SK-MEL-5 (cell line): ENCODE measurements at regions not wholly inside any gene's neighbourhood (a gene's known extent, or its start where the extent isn't known, plus 50 kb on each side); places are given as distances from the start of the nearest gene placed in this dataset.
"Not testable (repeated sequence)": the region's sequence is repeated elsewhere in the genome, so short reads cannot be mapped to it uniquely, and the experiment has no call there.

Experiments
- DNase-seq: peaks from one replicate; pipeline ENCODE4 v3.0.0-alpha.2; 2016; ENCODE audit warnings: low read depth, low spot score
- in situ Hi-C: cut with HindIII; loops from 2 replicates; pipeline ENCODE4 v1.10.0; 2016; ENCODE audit warnings: low sequenced_read_pairs, high pct_unique_total_duplicates, low pct_unique_long_range_greater_than_20kb

- DNase-seq = no peak
- in situ Hi-C loops = no loop called here
These were observed 1533.5 kb upstream of the RAG2 start for GRCh38 chr11:38131535-38131934.

- no peak for DNase-seq
- in situ Hi-C loops = no loop called here
These were observed 1532.9 kb upstream of the RAG2 start for GRCh38 chr11:38130976-38131375.

- in situ Hi-C loops = no loop called here
- no peak for DNase-seq
These were observed 1532.5 kb upstream of the RAG2 start for GRCh38 chr11:38130514-38130913.

GRCh38 chr11:38123673-38124072 lies 1525.6 kb upstream of the RAG2 start:
- DNase-seq = no peak

GRCh38 chr11:38116616-38117015 lies 1518.6 kb upstream of the RAG2 start:
- in situ Hi-C loops, DNase-seq: not testable (repeated sequence)

More at GRCh38 chr11:38123673-38124072, 1525.6 kb upstream of the RAG2 start:
- in situ Hi-C loops = no loop called here

GRCh38 chr11:38115381-38115780 lies 1517.3 kb upstream of the RAG2 start:
- in situ Hi-C loops = not testable (repeated sequence)

GRCh38 chr11:38100836-38101462 lies 1502.9 kb upstream of the RAG2 start:
- in situ Hi-C loops = no loop called here
- no peak for DNase-seq

More at GRCh38 chr11:38115381-38115780, 1517.3 kb upstream of the RAG2 start:
- DNase-seq = not testable (repeated sequence)

- in situ Hi-C loops = no loop called here
- no peak for DNase-seq
These were observed 1497.2 kb upstream of the RAG2 start for GRCh38 chr11:38095268-38095667.

GRCh38 chr11:38089726-38090125 lies 1491.7 kb upstream of the RAG2 start:
- no peak for DNase-seq
- in situ Hi-C loops = no loop called here

- in situ Hi-C loops = no loop called here
- DNase-seq = no peak
These were observed 1462.9 kb upstream of the RAG2 start for GRCh38 chr11:38060920-38061319.

GRCh38 chr11:38060136-38060535 lies 1462.1 kb upstream of the RAG2 start:
- in situ Hi-C loops = no loop called here

GRCh38 chr11:38046571-38047135 lies 1448.6 kb upstream of the RAG2 start:
- no peak for DNase-seq
- in situ Hi-C loops = no loop called here

More at GRCh38 chr11:38060136-38060535, 1462.1 kb upstream of the RAG2 start:
- peak; percentile 4 for DNase-seq

GRCh38 chr11:38043060-38043459 lies 1445.0 kb upstream of the RAG2 start:
- in situ Hi-C loops = no loop called here
- no peak for DNase-seq

- in situ Hi-C loops = no loop called here
- DNase-seq = no peak
These were observed 1440.7 kb upstream of the RAG2 start for GRCh38 chr11:38038777-38039176.

- in situ Hi-C loops = no loop called here
- peak; percentile 2 for DNase-seq
These were observed 1421.2 kb upstream of the RAG2 start for GRCh38 chr11:38019072-38019775.

GRCh38 chr11:38014405-38014804 lies 1416.4 kb upstream of the RAG2 start:
- in situ Hi-C loops = no loop called here

GRCh38 chr11:38013157-38013556 lies 1415.1 kb upstream of the RAG2 start:
- DNase-seq = no peak
- in situ Hi-C loops = no loop called here

More at GRCh38 chr11:38014405-38014804, 1416.4 kb upstream of the RAG2 start:
- no peak for DNase-seq

- no peak for DNase-seq
- in situ Hi-C loops = no loop called here
These were observed 1413.5 kb upstream of the RAG2 start for GRCh38 chr11:38011496-38011895.

- DNase-seq = no peak
- in situ Hi-C loops = no loop called here
These were observed 1411.9 kb upstream of the RAG2 start for GRCh38 chr11:38009932-38010331.
